CD4-positive, CD25-positive, alpha-beta regulatory T cell (primary cell): ENCODE measurements at regions not wholly inside any gene's neighbourhood (a gene's known extent, or its start where the extent isn't known, plus 50 kb on each side); places are given as distances from the start of the nearest gene placed in this dataset.

Experiments
- ATAC-seq, 2 donors: fragments of 150-1000 bp; cut with Tn5 transposase; one replicate each; pipeline ENCODE4 v1.10.0; 2021; ENCODE audit warnings: low read depth in 2 of 2, moderate number of reproducible peaks in 2 of 2, moderate library complexity in 1 of 2
- DNase-seq, 3 donors: peaks; one replicate each; pipeline versions ENCODE4 v3.0.0 to v3.0.0-alpha.2; 2012 to 2022; ENCODE audit warnings: mixed read lengths in 1 of 3
- H3K27ac ChIP-seq: one replicate; pipeline ENCODE4 v1.7.0; 2013; ENCODE audit warnings: mild to moderate bottlenecking, low read length; ENCODE audit not compliant: insufficient read depth, poor library complexity, severe bottlenecking
- H3K27me3 ChIP-seq: one replicate; pipeline ENCODE4 v1.7.0; 2013; ENCODE audit warnings: low read length; ENCODE audit not compliant: control insufficient read depth, insufficient read depth
- H3K36me3 ChIP-seq: one replicate; pipeline ENCODE4 v1.7.0; 2013; ENCODE audit warnings: mild to moderate bottlenecking, low read length, moderate library complexity; ENCODE audit not compliant: control insufficient read depth, insufficient read depth
- H3K4me1 ChIP-seq: 2 replicates; pipeline ENCODE4 v1.7.0; 2013; ENCODE audit warnings: mild to moderate bottlenecking, low read length; ENCODE audit not compliant: insufficient read depth, control insufficient read depth, poor library complexity, severe bottlenecking
- H3K4me3 ChIP-seq: one replicate; pipeline ENCODE4 v1.7.0; 2013; ENCODE audit warnings: low read depth, mild to moderate bottlenecking, low read length, moderate library complexity
- H3K9me3 ChIP-seq, 2 experiments: 1 replicate in 1 of 2; 2 replicates in 1 of 2; pipeline ENCODE4 v1.7.0; 2013; ENCODE audit warnings: low read length in 2 of 2, mild to moderate bottlenecking in 1 of 2, moderate library complexity in 1 of 2; ENCODE audit not compliant: control insufficient read depth in 2 of 2
- H3K27ac Mint-ChIP-seq, 3 donors: one replicate each; pipeline ENCODE4 v1.8.0; 2020 to 2022; ENCODE audit warnings: mild to moderate bottlenecking in 3 of 3, mixed read lengths in 3 of 3, moderate library complexity in 2 of 3
- H3K27me3 Mint-ChIP-seq: one replicate; pipeline ENCODE4 v1.8.0; 2022; ENCODE audit warnings: mild to moderate bottlenecking, mixed read lengths
- H3K36me3 Mint-ChIP-seq: one replicate; pipeline ENCODE4 v1.8.0; 2020; ENCODE audit warnings: mixed read lengths
- H3K4me1 Mint-ChIP-seq, 4 donors: one replicate each; pipeline ENCODE4 v1.8.0; 2020 to 2022; ENCODE audit warnings: mixed read lengths in 4 of 4, mild to moderate bottlenecking in 1 of 4
- H3K4me3 Mint-ChIP-seq, 4 donors: one replicate each; pipeline ENCODE4 v1.8.0; 2020 to 2022; ENCODE audit warnings: mild to moderate bottlenecking in 4 of 4, mixed read lengths in 4 of 4, moderate library complexity in 3 of 4
- H3K9me3 Mint-ChIP-seq, 7 donors: one replicate each; pipeline ENCODE4 v1.8.0; 2020 to 2022; ENCODE audit warnings: mixed read lengths in 7 of 7, mild to moderate bottlenecking in 3 of 7, moderate library complexity in 2 of 7

DNA sequence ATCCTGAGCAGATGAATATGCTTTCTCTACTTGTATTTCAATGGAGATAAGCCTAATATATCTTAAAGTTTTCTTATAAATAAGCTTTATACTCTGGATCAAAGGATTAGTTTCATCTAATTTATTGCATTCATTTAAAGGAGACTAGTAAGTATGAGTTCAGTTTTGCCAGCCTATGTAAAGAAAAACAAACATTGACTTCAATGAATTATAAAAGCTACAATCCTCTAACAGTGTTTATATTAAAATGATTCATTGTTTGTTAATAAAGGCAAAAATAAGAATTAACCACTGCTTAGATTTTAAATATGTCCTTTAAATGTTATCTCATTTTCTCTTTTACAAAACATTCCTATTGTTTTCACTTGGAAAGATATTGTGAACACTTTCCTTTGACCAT lies 566.0 kb downstream of the EPHA4 start:
- no peaks in the 10 kb centered on the region for H3K36me3 ChIP-seq
- Mint-ChIP-seq H3K27me3 (no peaks in the 10 kb centered on the region), H3K36me3 (no peaks in the 10 kb centered on the region), H3K4me1 (no peaks in the 10 kb centered on the region), H3K4me3 (no peak overlapping the region), H3K9me3 (peaks cover 0 to 2% (median 0%) of the 10 kb centered on the region in 7 donors), H3K27ac (no peak overlapping the region)
- H3K27me3 ChIP-seq = no peaks in the 10 kb centered on the region
- H3K4me3 ChIP-seq = no peak overlapping the region
- DNase-seq = no peak
- H3K4me1 ChIP-seq = no peaks in the 10 kb centered on the region
- H3K27ac ChIP-seq = no peak overlapping the region
- no peaks in the 10 kb centered on the region for H3K9me3 ChIP-seq
- no peak for ATAC-seq

DNA sequence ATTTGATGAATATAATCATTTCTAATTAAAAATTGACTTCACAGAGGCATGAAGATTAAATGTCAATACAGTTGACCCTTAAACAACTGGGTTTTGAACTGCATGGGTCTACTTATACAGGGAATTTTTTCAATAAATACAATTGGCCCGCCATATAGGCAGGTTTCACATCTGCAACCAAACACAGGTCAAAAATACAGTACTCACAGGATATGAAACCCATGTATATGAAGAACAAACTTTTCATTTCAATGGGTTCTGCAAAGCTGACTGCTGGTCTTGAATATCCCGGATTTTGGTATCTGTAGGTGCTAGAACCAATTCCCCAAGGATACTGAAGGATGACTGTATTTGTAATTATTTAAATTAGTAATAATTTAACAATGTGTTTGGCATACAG lies 555.6 kb downstream of the EPHA4 start:
- no peaks in the 10 kb centered on the region for H3K36me3 ChIP-seq
- no peaks in the 10 kb centered on the region for H3K9me3 ChIP-seq
- H3K4me1 Mint-ChIP-seq = no peaks in the 10 kb centered on the region
- no peak overlapping the region for H3K4me3 ChIP-seq
- no peak overlapping the region for H3K27ac ChIP-seq
- no peaks in the 10 kb centered on the region for H3K36me3 Mint-ChIP-seq
- no peaks in the 10 kb centered on the region for H3K27me3 ChIP-seq
- DNase-seq (no peak), ATAC-seq (no peak)
- H3K4me3 Mint-ChIP-seq = no peak overlapping the region
- H3K27ac Mint-ChIP-seq = no peak overlapping the region
- no peaks in the 10 kb centered on the region for H3K9me3 Mint-ChIP-seq
- H3K27me3 Mint-ChIP-seq = no peaks in the 10 kb centered on the region
- H3K4me1 ChIP-seq = no peaks in the 10 kb centered on the region

DNA sequence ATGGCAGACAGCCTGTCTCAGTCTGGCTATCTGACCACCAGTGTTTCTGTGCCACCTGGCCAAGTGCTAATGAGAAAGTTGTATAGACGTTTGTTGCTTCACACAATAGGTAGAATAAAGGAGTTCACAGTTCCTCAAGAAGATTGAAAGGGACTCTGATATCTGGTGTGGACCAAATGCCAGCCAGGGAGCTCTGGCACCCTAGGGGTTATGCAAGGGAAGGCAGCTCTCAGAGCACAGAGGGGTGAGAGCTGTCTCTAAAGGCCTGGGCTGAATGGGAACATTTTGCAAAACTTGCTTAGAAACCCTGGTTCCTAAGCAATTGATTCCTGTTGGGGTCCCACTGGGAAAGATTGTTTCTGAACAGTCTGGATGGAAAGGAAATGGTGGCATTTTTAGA lies 553.8 kb downstream of the EPHA4 start:
- ATAC-seq = no peak
- H3K9me3 ChIP-seq = no peaks in the 10 kb centered on the region

GRCh38 chr2:221019668-221020067 lies 552.4 kb downstream of the EPHA4 start:
- DNase-seq = no peak
- no peak overlapping the region for H3K27ac ChIP-seq
- Mint-ChIP-seq H3K4me1 (no peaks in the 10 kb centered on the region), H3K4me3 (no peak overlapping the region), H3K27ac (no peak overlapping the region), H3K9me3 (peaks cover 0 to 2% (median 0%) of the 10 kb centered on the region in 7 donors), H3K27me3 (no peaks in the 10 kb centered on the region), H3K36me3 (no peaks in the 10 kb centered on the region)
- no peaks in the 10 kb centered on the region for H3K36me3 ChIP-seq
- H3K4me3 ChIP-seq = no peak overlapping the region
- H3K9me3 ChIP-seq = no peaks in the 10 kb centered on the region
- ATAC-seq = no peak
- H3K4me1 ChIP-seq = no peaks in the 10 kb centered on the region
- H3K27me3 ChIP-seq = no peaks in the 10 kb centered on the region

More for the DNA sequence above, 553.8 kb downstream of the EPHA4 start:
- no peaks in the 10 kb centered on the region for H3K36me3 Mint-ChIP-seq
- H3K4me1 Mint-ChIP-seq = no peaks in the 10 kb centered on the region
- no peak overlapping the region for H3K4me3 ChIP-seq
- no peaks in the 10 kb centered on the region for H3K4me1 ChIP-seq
- no peaks in the 10 kb centered on the region for H3K27me3 Mint-ChIP-seq
- no peaks in the 10 kb centered on the region for H3K27me3 ChIP-seq
- no peak overlapping the region for H3K27ac ChIP-seq
- no peak overlapping the region for H3K4me3 Mint-ChIP-seq
- no peaks in the 10 kb centered on the region for H3K36me3 ChIP-seq
- no peak overlapping the region for H3K27ac Mint-ChIP-seq
- no peak for DNase-seq
- H3K9me3 Mint-ChIP-seq = peaks cover 0 to 2% (median 0%) of the 10 kb centered on the region in 7 donors

GRCh38 chr2:221022554-221022953 lies 549.5 kb downstream of the EPHA4 start:
- H3K4me3 ChIP-seq = no peak overlapping the region
- no peak for DNase-seq
- no peaks in the 10 kb centered on the region for H3K36me3 ChIP-seq
- no peaks in the 10 kb centered on the region for H3K9me3 ChIP-seq
- no peaks in the 10 kb centered on the region for H3K27me3 ChIP-seq
- no peaks in the 10 kb centered on the region for H3K36me3 Mint-ChIP-seq
- H3K4me3 Mint-ChIP-seq = no peak overlapping the region
- no peaks in the 10 kb centered on the region for H3K27me3 Mint-ChIP-seq
- H3K27ac Mint-ChIP-seq = no peak overlapping the region
- H3K27ac ChIP-seq = no peak overlapping the region
- no peaks in the 10 kb centered on the region for H3K4me1 ChIP-seq
- no peak for ATAC-seq
- peaks cover 0 to 2% (median 0%) of the 10 kb centered on the region in 7 donors for H3K9me3 Mint-ChIP-seq
- no peaks in the 10 kb centered on the region for H3K4me1 Mint-ChIP-seq

DNA sequence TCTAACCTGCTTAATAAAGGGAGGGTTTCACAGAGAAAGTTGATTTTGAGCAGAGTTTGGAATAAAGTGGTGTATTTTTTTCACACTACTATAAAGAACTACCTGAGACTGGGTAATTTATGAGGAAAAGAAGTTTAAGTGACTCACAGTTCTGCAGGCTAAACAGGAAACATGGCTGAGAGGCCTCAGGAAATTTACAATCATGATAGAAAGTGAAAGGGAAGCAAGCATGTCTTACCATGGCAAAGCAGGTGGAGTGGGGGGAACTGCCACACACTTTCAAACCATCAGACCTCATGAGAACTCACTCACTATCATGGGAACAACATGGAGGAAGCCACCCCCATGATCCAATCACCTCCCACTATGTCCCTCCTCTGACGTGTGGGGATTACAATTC lies 546.7 kb downstream of the EPHA4 start:
- H3K4me3 ChIP-seq = no peak overlapping the region
- no peaks in the 10 kb centered on the region for H3K36me3 Mint-ChIP-seq
- no peak overlapping the region for H3K27ac ChIP-seq
- H3K4me3 Mint-ChIP-seq = no peak overlapping the region
- no peaks in the 10 kb centered on the region for H3K27me3 Mint-ChIP-seq
- no peaks in the 10 kb centered on the region for H3K9me3 ChIP-seq
- H3K9me3 Mint-ChIP-seq = peaks cover 0 to 2% (median 0%) of the 10 kb centered on the region in 7 donors
- DNase-seq (no peak), ATAC-seq (no peak)
- H3K36me3 ChIP-seq = no peaks in the 10 kb centered on the region
- H3K4me1 Mint-ChIP-seq = no peaks in the 10 kb centered on the region
- H3K4me1 ChIP-seq = no peaks in the 10 kb centered on the region
- H3K27ac Mint-ChIP-seq = peak overlapping the region in 1 of 3 donors; percentile 63
- no peaks in the 10 kb centered on the region for H3K27me3 ChIP-seq

- Histone ChIP-seq H3K36me3 (no peaks in the 10 kb centered on the region), H3K27me3 (no peaks in the 10 kb centered on the region), H3K4me3 (no peak overlapping the region), H3K9me3 (no peaks in the 10 kb centered on the region), H3K4me1 (no peaks in the 10 kb centered on the region), H3K27ac (no peak overlapping the region)
- H3K9me3 Mint-ChIP-seq = peaks cover 0 to 2% (median 0%) of the 10 kb centered on the region in 7 donors
- H3K36me3 Mint-ChIP-seq = no peaks in the 10 kb centered on the region
- no peak overlapping the region for H3K27ac Mint-ChIP-seq
- no peak overlapping the region for H3K4me3 Mint-ChIP-seq
- ATAC-seq = no peak
- DNase-seq = no peak
- H3K27me3 Mint-ChIP-seq = peaks cover 5% of the 10 kb centered on the region
- no peaks in the 10 kb centered on the region for H3K4me1 Mint-ChIP-seq
Observed at GRCh38 chr2:221034026-221034701, 537.9 kb downstream of the EPHA4 start.

- Mint-ChIP-seq H3K9me3 (peaks cover 0 to 2% (median 0%) of the 10 kb centered on the region in 7 donors), H3K27me3 (peaks cover 5% of the 10 kb centered on the region), H3K4me1 (no peaks in the 10 kb centered on the region), H3K36me3 (no peaks in the 10 kb centered on the region), H3K27ac (no peak overlapping the region), H3K4me3 (no peak overlapping the region)
- Histone ChIP-seq H3K9me3 (no peaks in the 10 kb centered on the region), H3K4me3 (no peak overlapping the region), H3K36me3 (no peaks in the 10 kb centered on the region), H3K4me1 (no peaks in the 10 kb centered on the region), H3K27ac (no peak overlapping the region), H3K27me3 (no peaks in the 10 kb centered on the region)
- ATAC-seq (no peak), DNase-seq (no peak)
Observed at GRCh38 chr2:221034973-221035372, 537.1 kb downstream of the EPHA4 start.
